NCI-H1105 treated with DMSO at 0.1 percent for 48 hours (cell line): ENCODE measurements at regions not wholly inside any gene's neighbourhood (a gene's known extent, or its start where the extent isn't known, plus 50 kb on each side); places are given as distances from the start of the nearest gene placed in this dataset.
"Not testable (repeated sequence)": the region's sequence is repeated elsewhere in the genome, so short reads cannot be mapped to it uniquely, and the experiment has no call there.

Experiments
- DNase-seq: peaks from one replicate; lab custom pipeline; 2025; lab: John Stamatoyannopoulos, UW

- DNase-seq, result not testable (repeated sequence)
These were observed 203.8 kb upstream of the ZNF519 start for GRCh38 chr18:14336017-14336416.

- not testable (repeated sequence) for DNase-seq
These were observed 189.0 kb upstream of the ZNF519 start for GRCh38 chr18:14321217-14321616.

GRCh38 chr18:14301255-14301654, 169.0 kb upstream of the ZNF519 start:
- not testable (repeated sequence) for DNase-seq

- DNase-seq, result not testable (repeated sequence)
These were observed 162.8 kb upstream of the ZNF519 start for GRCh38 chr18:14295081-14295480.

GRCh38 chr18:14285053-14285452, 152.8 kb upstream of the ZNF519 start:
- DNase-seq, result no peak

- not testable (repeated sequence) for DNase-seq
These were observed 143.2 kb upstream of the ZNF519 start for GRCh38 chr18:14275391-14275790.

GRCh38 chr18:14265637-14266410, 133.6 kb upstream of the ZNF519 start:
- DNase-seq, result not testable (repeated sequence)

GRCh38 chr18:14262786-14263185, 130.6 kb upstream of the ZNF519 start:
- DNase-seq, result not testable (repeated sequence)

GRCh38 chr18:14250084-14250677, 117.9 kb upstream of the ZNF519 start:
- DNase-seq, result not testable (repeated sequence)

- not testable (repeated sequence) for DNase-seq
These were observed 107.0 kb upstream of the ZNF519 start for GRCh38 chr18:14239224-14239623.

GRCh38 chr18:14236356-14237048, 104.3 kb upstream of the ZNF519 start:
- DNase-seq, result not testable (repeated sequence)

- not testable (repeated sequence) for DNase-seq
These were observed 93.0 kb upstream of the ZNF519 start for GRCh38 chr18:14225286-14225679.

GRCh38 chr18:14224551-14225285, 92.5 kb upstream of the ZNF519 start:
- DNase-seq, result not testable (repeated sequence)

- DNase-seq, result not testable (repeated sequence)
These were observed 91.7 kb upstream of the ZNF519 start for GRCh38 chr18:14223919-14224318.

GRCh38 chr18:14223231-14223822, 91.1 kb upstream of the ZNF519 start:
- not testable (repeated sequence) for DNase-seq

GRCh38 chr18:14222354-14223221, 90.4 kb upstream of the ZNF519 start:
- not testable (repeated sequence) for DNase-seq

GRCh38 chr18:14221689-14222088, 89.5 kb upstream of the ZNF519 start:
- DNase-seq, result no peak

GRCh38 chr18:14215952-14216351, 83.7 kb upstream of the ZNF519 start:
- not testable (repeated sequence) for DNase-seq

GRCh38 chr18:14203424-14203823, 71.2 kb upstream of the ZNF519 start:
- not testable (repeated sequence) for DNase-seq

- not testable (repeated sequence) for DNase-seq
These were observed 58.7 kb upstream of the ZNF519 start for GRCh38 chr18:14190776-14191442.
